ENCODE measurements at regions not wholly inside any gene's neighbourhood (a gene's known extent, or its start where the extent isn't known, plus 50 kb on each side); places are given as distances from the start of the nearest gene placed in this dataset.

DNA sequence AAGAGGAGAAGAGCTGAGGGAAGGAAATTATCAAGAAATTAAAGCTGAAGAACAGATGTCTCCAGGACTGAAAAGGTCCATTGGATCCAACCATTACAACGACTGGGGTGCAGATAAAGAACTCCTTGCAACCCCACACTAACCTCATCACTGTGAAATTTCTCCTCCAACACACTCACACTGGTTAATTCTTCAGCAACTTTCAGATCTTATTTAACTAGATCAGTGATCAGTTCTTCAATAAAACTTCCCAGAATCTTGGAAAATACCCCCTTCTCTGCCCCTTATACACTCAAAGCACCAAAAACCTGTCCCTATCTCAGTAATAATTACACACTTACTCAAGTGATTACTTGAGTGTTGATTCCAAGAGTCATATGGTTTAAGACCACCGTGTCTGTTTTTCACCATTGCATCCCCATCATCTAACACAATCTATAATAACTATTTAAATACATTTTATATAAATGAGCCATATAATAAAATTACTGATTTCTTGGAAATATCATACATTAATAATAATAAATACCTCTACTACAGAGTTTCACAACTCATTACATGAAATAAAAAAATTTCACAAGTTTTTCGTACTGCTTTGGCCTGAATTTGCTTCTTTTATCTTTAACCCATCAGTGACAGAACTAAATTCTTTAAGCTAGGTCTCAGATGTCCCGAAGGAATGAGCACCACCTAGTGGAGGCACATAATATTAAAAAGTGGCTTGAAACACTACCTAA is 123.7 kb downstream of the MPP7 start:
- TF ChIP-seq, protein P1, sequence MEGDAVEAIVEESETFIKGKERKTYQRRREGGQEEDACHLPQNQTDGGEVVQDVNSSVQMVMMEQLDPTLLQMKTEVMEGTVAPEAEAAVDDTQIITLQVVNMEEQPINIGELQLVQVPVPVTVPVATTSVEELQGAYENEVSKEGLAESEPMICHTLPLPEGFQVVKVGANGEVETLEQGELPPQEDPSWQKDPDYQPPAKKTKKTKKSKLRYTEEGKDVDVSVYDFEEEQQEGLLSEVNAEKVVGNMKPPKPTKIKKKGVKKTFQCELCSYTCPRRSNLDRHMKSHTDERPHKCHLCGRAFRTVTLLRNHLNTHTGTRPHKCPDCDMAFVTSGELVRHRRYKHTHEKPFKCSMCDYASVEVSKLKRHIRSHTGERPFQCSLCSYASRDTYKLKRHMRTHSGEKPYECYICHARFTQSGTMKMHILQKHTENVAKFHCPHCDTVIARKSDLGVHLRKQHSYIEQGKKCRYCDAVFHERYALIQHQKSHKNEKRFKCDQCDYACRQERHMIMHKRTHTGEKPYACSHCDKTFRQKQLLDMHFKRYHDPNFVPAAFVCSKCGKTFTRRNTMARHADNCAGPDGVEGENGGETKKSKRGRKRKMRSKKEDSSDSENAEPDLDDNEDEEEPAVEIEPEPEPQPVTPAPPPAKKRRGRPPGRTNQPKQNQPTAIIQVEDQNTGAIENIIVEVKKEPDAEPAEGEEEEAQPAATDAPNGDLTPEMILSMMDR (IDR thresholded peaks at IDR 0.05): peak; percentile 63 to 80 (median 74)
- TF ChIP-seq POLR2A (IDR thresholded peaks at IDR 0.05; ENCODE audit: low read depth) (no peak), POLR2AphosphoS5 (IDR thresholded peaks at IDR 0.05) (no peak)

Data from esophagus muscularis mucosa (tissue), 3 donors.